LNCaP clone FGC (cell line): ENCODE measurements at regions not wholly inside any gene's neighbourhood (a gene's known extent, or its start where the extent isn't known, plus 50 kb on each side); places are given as distances from the start of the nearest gene placed in this dataset.
"Not testable (repeated sequence)": the region's sequence is repeated elsewhere in the genome, so short reads cannot be mapped to it uniquely, and the experiment has no call there.

ENCODE experiments used
- DNase-seq: peaks from one replicate; pipeline ENCODE4 v3.0.0-alpha.2; 2011; ENCODE audit warnings: low read depth
- H3K4me3 ChIP-seq: 2 replicates; pipeline ENCODE4 v1.5.1; 2011; ENCODE audit warnings: mild to moderate bottlenecking, low read depth, low read length, control low read depth
- TF ChIP-seq, protein P1 (sequence below): IDR thresholded peaks from 2 replicates; pipeline ENCODE4 v1.5.1; 2012; ENCODE audit warnings: mild to moderate bottlenecking; ENCODE audit not compliant: control insufficient read depth, insufficient read depth; ENCODE audit errors: extremely low read depth

DNA sequence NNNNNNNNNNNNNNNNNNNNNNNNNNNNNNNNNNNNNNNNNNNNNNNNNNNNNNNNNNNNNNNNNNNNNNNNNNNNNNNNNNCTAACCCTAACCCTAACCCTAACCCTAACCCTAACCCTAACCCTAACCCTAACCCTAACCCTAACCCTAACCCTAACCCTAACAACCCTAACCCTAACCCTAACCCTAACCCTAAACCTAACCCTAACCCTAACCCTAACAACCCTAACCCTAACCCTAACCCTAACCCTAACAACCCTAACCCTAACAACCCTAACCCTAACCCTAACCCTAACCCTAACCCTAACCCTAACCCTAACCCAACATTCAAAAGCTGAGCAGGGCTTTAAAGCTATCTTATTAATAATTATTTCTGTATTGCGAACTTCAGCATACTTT, 182.5 kb upstream of the FAM20C start:
- not testable (repeated sequence) for DNase-seq, H3K4me3 ChIP-seq

DNA sequence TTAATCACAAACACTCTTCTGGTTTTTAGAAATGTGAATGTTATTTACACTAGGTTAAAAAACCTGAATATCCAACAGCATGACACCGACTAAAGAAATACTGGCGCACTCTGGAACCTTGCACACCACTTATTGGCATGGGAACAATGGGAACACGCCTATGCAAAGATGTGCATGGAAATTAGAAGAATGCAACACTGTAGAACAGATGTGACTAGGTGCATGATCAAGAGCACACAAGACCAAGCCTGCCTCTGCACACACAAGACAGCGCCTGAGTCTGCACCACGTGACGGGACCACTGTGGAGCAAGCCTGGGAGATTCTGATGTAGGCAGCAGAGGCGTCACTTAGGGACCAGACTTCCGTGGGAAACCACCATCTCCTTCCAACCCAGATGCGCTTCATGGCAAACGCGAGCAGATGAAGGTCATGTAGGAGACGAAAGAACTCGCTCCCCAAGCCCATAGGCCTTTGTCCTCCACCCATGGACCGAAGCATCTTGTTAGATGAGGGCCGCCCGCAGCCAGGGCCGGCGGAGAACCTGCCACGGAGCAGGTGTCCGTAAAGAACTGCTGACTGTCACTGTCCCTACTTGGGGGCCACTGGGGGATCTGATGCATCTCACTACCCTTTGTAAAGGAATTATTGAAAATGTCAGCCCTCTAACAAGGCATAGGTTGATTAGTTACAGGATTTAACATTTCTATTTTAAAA, 159.6 kb upstream of the FAM20C start:
- not testable (repeated sequence) for DNase-seq, H3K4me3 ChIP-seq

DNA sequence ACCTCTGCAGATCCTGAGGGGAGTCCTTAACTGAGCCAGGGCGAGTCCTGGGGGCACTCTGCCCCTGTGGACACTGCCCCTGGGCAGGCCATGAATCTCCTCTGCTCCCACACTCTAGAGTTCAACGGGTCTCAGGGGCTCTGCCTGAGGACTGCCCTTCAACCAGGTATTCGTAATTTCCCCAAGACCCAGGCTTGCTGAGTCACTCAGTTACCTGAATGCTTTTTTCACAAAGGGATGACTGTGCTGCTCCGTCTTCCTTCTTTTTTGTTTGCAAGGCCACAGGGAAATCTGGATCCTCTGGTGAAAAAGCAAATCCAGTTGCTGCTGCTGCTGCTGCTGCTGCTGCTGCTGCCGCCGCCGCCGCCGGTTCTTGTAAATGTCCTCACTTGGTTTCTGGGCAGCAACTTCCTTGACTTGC, 157.2 kb upstream of the FAM20C start:
- not testable (repeated sequence) for H3K4me3 ChIP-seq, DNase-seq

DNA sequence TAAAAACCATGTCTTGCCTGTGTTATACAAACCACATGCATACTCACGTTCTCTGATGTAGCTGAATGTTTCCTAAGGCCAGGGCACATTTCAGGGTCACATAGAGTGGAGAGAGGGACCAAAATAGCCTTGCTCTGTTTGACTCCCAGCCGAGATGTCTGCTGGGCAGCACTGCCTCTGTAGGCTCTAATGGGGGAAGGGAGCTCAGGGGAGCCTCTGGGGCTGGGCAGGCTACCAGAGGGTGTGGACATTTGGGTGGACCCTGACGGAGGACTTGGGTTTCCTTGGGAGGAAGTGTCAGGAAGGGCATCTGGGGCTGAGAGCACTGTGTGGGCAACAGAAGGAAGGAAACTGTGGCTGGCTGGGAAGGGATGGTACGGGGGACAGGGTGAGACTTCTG, 155.8 kb upstream of the FAM20C start:
- DNase-seq, H3K4me3 ChIP-seq: not testable (repeated sequence)

DNA sequence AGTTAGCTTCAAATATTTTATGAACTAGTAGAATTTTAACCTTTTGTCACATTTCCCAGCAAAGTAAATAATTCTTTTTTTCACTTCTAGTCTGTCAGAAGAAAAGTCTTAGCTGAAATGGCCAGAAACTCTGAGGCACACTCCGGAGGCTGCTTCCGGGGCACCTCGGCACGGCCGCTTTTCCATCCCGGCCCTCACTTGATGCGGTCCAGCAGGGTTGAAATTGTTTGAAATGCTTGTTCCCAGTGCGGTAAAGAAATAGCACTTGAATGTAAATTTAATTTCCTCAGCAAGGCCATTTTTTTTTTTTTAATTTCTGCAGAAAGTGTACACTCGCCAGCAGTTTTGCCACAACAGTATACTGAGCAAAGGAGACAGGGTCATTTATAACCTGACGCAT, 154.7 kb upstream of the FAM20C start:
- DNase-seq, H3K4me3 ChIP-seq: not testable (repeated sequence)

DNA sequence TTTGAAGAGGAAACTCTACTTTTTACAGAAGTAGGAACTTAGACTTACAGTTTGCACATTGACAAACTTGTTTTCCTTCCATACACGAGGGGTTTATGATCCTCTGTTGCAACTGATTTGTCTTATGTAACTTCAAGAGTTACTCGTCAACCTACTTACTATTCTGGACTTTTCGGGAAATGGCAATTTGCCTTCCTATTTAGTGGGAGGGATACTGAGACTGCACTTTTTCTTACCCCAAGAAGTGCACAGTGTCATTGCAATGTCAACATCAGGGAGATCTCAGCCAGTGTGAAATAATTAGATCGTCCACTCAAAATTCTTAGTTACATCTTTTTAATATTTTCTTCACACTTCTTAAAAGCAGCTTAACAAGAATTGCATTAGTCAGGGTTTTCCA, 153.9 kb upstream of the FAM20C start:
- not testable (repeated sequence) for H3K4me3 ChIP-seq, DNase-seq

DNA sequence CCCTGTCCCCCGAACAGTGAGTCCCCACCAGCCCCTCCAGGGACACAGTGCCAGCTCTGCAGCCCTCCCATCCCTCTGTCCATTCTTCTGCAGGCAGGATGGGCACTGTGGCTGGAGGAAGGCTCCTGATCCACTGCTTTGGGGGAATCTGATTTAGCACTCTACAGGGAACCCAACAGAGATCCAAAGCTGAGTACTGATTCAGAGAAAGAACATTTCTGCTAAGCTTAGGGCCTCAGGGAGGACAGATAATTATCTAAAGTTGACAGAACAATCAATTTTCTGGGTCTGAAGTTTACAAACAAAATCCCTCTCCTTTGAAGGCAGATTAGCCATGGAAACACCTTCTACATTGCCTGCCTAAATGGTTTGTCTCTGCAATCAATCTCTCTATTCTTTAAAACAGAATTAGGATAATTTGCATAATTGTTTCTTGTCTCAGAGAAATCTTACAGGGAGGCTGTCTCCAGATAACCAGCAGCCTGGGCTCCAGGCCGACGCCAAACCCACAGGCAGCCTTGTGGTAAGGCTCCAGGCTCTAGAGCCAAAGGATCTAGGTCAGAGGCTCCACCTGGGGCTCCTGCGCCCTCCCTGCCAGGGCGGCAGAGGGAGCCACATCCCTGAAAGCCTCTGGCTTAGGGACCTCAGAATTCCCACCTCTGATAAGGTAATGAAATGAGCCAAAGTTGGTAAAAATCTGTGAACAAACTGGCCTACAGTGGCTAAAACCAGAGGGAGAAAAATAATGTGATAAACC, 152.2 kb upstream of the FAM20C start:
- DNase-seq, H3K4me3 ChIP-seq: not testable (repeated sequence)
- TF ChIP-seq, protein P1, sequence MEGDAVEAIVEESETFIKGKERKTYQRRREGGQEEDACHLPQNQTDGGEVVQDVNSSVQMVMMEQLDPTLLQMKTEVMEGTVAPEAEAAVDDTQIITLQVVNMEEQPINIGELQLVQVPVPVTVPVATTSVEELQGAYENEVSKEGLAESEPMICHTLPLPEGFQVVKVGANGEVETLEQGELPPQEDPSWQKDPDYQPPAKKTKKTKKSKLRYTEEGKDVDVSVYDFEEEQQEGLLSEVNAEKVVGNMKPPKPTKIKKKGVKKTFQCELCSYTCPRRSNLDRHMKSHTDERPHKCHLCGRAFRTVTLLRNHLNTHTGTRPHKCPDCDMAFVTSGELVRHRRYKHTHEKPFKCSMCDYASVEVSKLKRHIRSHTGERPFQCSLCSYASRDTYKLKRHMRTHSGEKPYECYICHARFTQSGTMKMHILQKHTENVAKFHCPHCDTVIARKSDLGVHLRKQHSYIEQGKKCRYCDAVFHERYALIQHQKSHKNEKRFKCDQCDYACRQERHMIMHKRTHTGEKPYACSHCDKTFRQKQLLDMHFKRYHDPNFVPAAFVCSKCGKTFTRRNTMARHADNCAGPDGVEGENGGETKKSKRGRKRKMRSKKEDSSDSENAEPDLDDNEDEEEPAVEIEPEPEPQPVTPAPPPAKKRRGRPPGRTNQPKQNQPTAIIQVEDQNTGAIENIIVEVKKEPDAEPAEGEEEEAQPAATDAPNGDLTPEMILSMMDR = peak; percentile 11; the same call in 1 of the 2 replicates

DNA sequence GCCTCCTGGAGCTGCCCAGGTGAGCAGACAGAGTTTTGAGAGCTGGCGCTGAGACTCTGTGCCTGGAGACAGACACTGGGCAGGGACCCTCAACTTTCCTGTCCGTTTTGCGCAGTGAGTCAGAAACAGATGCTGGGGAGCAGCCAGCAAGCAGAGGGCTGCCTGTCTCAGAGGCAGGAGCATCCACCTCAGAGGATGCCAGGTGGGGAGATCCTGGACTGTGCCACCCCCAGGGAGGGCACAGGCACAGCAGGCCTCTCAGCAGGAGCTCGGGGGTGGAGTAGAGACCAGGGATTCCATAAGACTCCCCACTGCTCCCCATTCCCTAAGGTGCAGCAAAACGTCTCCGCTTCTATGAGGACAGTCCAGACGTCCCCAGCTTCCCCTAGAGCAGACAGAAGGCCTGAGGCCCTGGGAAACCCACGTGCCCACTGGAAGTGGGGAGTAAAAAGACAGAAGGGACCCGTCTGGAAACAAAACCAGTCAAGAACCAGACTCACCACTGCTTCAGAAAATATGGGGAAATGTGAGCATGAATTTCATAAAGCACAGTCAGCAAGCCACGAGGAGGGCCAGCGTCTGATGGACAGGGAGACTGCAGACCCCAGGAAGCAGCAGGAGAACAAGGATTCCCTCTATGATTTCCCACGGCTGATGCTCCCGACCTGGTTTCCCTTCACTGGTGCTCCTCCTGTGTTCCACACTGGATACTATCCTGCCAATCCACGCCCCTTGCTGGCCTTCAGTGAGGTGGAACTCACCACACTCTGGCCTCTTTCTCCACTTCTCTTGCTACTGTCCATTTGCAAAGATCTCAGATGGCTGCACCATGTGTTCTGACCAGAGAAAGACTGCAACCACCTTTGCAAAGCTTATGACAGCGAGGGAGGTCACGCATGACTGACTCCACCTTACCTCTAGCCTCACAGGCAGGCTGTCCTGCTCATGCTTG, 151.3 kb upstream of the FAM20C start:
- TF ChIP-seq, protein P1 = no peak
- no peak overlapping the region for H3K4me3 ChIP-seq
- no peak for DNase-seq

DNA sequence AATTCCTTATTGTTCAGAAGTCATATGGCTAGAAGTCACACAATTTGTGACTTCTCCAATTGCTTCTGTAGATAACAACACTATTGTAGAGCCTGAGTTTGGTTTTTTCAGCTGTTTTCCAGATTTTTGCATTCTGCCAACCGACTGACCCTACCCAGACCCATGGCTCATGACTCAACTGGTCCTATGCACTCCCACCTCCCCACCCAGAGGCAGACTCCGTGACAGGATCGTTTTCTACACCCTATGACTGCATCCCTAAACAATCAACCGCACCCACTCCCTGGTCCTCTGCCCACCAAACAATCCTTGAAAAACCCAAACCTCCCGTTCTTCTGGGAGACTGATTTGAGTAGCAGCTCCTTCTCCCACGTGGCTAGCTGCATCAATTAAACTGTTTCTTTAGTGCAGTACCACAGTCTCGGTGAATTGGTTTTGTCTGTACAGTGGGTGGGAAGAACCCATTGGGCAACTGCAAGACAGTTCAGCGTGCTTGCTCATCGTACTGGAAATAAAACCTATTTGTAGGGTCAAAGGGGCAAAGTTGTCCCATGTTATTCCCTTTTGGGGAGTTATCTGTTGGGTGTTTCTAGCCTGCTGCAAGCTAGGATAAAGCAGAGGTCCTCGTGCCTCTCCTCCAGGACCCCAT, 150.3 kb upstream of the FAM20C start:
- H3K4me3 ChIP-seq = no peak overlapping the region
- no peak for DNase-seq
- TF ChIP-seq, protein P1 = no peak
